GM19043 (cell line): ENCODE measurements at regions not wholly inside any gene's neighbourhood (a gene's known extent, or its start where the extent isn't known, plus 50 kb on each side); places are given as distances from the start of the nearest gene placed in this dataset.

Source experiments
- ATAC-seq: cut with Tn5 transposase; IDR thresholded peaks from one replicate; pipeline ENCODE4 v1.9.1; 2021; ENCODE audit warnings: low read depth; ENCODE audit not compliant: unreplicated experiment

- no peak for ATAC-seq
These were observed 87.1 kb upstream of the TNR start for GRCh38 chr1:175830500-175830899.

DNA sequence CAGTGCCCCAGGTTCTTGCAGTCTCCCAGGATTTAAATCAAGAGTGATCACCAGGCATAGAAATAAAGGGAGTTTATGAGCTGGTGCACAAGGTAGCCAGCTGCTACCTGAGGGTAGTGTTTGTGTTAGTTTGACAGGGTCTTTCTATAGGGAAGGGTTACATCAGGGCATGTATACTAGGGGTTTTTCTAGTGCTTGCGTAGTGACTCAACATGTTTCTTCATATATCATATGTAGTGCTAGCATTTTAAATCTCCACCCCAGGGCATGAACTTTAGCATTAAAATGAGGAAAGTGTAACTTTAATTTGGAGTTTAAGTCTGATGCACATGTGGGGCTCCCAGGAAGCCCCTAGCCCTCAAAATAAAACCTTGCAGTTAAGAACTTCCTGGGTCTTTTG is 86.5 kb upstream of the TNR start:
- no peak for ATAC-seq

DNA sequence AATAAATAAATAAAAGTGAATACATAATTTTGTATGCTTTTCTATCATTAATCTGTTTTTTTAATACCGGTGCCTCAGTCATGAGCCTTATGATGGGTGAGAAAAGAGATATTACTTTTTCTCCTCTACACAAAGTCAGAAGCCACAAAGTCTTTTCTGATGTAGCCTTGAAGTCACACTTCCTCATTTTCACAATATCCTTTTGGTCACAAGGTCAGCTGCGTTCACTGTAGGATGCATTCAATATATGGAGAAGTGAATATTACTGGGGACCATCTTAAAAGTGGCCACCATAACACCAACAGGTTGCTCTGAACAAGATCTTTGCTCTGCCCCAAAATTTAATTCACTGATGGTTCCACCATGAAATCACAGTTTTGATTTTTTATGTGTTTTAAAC is 83.3 kb upstream of the TNR start:
- no peak for ATAC-seq

- no peak for ATAC-seq
These were observed 80.7 kb upstream of the TNR start for GRCh38 chr1:175824079-175824478.

- ATAC-seq: no peak
These were observed 80.0 kb upstream of the TNR start for GRCh38 chr1:175823406-175823805.

- no peak for ATAC-seq
These were observed 79.2 kb upstream of the TNR start for GRCh38 chr1:175822580-175822979.

DNA sequence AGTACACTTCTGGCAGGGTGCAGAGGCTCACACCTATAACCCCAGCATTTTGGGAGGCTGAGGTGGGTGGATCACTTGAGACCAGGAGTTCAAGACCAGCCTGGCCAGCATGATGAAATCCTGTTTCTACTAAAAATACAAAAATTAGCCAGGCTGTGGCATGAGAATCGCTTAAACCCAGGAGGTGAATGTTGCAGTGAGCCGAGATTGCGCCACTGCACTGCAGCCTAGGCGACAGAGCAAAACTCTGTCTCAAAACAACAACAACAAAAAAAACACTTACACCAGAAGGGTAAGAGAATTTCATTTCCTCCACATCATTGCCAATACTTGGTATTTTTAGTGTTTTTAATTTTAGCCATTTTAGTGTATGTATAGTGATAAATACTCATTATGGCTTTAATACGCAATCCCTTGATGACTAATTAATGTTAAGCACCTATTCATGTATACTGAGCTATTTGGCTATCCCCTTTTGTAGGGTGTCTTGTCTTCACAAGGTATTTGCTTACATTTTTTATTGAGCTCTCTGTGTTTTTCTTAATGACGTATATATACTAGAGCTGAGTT is 77.1 kb upstream of the TNR start:
- ATAC-seq: no peak

DNA sequence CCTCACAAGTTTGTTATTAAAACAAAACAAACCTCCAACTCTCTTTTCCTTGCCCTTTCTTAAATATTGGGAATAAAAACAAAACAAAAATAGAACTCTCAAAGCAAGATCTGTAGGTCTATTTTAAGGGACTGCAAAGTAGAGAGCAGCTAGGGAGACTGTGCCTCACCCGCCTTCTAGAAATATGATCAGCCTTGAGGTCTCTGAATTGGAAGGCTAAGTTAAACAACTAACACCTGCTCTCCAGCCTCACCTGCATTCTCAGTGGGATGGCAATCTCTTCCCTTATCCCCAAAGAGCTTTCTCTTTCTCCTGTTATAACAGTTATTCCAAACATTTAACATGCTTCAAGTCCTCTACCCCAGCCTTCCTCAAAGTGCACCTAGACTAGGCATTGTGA is 75.5 kb upstream of the TNR start:
- no peak for ATAC-seq

GRCh38 chr1:175817445-175817844 is 74.0 kb upstream of the TNR start:
- no peak for ATAC-seq

GRCh38 chr1:175814885-175815284 is 71.5 kb upstream of the TNR start:
- ATAC-seq: no peak

DNA sequence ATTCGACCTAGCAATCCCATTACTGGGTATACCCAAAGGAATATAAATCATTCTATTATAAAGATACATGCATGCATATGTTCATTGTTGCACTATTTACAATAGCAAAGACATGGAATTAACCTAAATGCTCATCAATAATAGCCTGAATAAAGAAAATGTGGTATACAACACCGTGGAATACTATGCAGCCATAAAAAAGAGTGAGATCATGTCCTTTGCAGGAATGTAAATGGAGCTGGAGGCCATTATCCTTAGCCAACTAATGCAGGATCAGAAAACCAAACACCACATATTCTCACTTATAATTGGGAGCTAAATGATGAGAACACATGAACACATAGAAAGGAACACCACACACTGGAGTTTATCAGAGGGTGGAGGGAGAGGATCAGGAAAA is 69.5 kb upstream of the TNR start:
- no peak for ATAC-seq

DNA sequence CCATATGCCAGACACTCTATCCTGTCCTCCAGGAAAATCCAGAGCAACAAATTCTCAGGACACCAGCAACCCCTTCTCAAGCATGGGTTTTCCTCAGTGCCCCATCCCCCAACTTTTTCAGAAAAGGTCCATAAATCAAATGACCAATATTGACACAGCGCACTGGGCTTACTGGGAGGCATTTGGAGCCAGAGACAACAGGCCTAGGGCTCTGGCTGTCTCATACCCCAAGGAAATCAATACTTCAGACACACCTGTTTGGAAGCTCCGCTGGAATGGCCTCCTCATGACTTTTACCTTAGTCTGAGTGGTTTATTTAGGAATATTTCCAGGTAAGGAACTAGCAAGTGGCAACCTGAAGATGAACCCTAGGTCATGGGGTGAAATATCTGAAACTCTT is 66.9 kb upstream of the TNR start:
- ATAC-seq: no peak

DNA sequence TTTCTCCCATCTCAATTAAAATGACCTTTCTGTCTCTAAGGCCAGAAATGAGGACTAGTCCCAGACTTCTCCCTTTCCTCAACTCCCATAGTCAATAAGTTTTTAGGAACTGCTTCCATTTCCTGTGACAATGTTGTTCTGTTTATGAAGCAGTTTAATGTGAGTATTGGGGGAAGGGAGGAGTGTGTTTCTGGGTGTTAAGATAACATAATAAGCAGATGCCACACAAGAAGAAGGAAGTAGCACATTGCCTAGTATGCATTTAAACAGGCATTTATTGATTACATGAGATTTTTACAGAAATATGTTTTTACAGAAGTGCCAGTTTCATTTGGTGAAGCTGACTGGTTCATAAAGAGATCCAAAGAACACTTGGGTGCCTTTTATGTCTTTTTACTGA is 65.6 kb upstream of the TNR start:
- ATAC-seq: no peak

DNA sequence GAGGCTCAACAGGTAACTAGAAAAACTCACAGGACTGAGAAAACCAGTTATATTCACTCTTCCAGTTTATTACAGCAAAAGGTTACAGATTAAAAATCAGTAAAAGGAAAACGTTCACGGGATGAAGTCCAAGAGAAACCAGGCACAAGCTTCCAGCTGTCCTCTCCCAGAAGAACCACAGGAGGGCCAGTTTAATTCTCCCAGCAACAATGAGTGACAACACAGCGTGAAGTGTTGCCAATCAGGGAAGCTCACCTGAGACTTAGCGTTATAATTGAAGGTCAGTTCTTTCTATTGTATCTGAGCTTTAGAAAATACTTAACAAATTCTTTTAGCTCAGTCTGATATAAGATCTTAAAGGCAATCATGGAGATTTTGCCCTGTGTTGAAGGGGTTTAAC is 65.2 kb upstream of the TNR start:
- no peak for ATAC-seq

DNA sequence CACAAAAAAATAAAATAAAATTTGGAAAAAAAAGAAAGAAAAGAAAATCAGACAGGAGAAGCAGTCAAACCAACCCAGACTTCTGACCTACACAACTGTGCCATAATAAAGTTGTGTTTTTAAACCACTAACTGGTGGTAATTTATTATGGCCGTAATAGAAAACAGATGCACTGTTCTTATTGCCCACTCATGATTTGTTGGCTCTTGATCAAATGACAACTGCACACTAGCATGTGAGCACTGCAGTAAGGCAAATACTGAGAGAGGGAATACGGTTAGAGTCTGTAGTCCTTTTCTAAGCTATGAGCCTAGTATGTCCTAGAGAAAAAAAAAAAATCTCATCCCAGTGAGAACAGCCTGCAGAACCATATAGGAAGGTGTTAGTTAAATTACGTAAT is 61.2 kb upstream of the TNR start:
- no peak for ATAC-seq

GRCh38 chr1:175803413-175803812 is 60.0 kb upstream of the TNR start:
- ATAC-seq: no peak

DNA sequence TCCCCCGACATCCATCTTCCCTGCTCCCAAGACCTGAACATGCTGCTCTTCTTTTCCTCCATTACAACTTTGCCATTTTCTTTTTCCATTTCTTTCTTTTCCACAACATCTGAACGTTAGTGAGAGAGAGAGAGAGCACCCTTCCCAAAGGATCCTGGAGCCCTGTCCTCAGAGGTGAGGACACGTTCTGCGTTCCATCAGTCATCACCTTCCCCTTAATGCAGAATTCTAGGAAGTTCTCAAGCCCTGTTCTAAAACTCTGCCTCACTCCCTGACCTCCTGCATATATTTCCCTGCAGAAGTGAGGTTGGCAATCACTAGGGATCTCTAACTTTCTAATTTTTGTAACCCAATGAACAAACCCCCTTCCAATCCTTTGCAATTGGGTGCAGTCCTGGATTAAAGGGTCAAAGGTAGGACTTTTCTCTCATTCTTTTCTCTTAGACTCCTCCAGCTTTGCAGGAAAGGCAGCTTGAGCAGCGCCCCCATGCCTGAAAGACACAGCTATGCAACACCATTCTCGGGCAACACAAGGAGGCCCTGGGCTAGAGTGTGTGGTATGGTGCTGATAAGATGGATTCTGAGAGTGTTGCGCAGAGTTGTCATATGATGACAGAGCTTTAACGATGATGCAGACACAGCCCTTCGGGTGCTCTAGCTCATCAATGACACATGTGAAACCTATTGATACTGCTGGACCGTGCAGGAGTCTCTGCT is 59.2 kb upstream of the TNR start:
- ATAC-seq: no peak

DNA sequence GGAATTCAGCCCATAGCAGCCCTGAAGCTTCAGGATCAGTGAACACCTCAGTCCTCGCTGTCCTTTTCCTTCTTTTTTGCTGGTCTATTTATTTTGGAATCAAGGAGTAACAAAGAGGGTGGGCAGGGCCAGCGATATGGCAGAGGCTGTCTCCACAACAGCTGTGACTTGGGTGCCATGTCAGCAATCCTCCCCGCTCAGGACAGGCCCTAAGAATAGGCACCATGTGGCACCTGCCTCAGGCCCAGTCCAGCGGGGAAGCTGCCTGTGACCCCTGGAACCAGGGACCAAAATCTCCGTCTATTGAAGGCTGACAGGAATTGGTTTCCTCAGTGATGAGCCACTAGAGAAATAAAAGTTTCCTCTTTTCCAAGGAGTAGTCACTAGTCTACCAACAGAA is 58.6 kb upstream of the TNR start:
- ATAC-seq: no peak

- no peak for ATAC-seq
These were observed 54.2 kb upstream of the TNR start for GRCh38 chr1:175797576-175797975.

- no peak for ATAC-seq
These were observed 51.2 kb upstream of the TNR start for GRCh38 chr1:175794586-175794985.

GRCh38 chr1:175793617-175794016 is 50.2 kb upstream of the TNR start:
- ATAC-seq: no peak
